Head of caudate nucleus (tissue), 42 donors: ENCODE measurements at regions not wholly inside any gene's neighbourhood (a gene's known extent, or its start where the extent isn't known, plus 50 kb on each side); places are given as distances from the start of the nearest gene placed in this dataset.
"Not testable (repeated sequence)": the region's sequence is repeated elsewhere in the genome, so short reads cannot be mapped to it uniquely, and the experiment has no call there.

ENCODE experiments used
- DNase-seq, 42 donors: peaks; one replicate each; pipeline versions ENCODE4 v3.0.0 to v3.0.0-alpha.2; 2020 to 2021; ENCODE audit warnings: mixed read lengths in 7 of 42
- intact Hi-C: fragments of 100-400 bp; cut with DNase I; formaldehyde crosslinking; loops from one replicate; pipeline ENCODE4 v1.15.0; 2022

DNA sequence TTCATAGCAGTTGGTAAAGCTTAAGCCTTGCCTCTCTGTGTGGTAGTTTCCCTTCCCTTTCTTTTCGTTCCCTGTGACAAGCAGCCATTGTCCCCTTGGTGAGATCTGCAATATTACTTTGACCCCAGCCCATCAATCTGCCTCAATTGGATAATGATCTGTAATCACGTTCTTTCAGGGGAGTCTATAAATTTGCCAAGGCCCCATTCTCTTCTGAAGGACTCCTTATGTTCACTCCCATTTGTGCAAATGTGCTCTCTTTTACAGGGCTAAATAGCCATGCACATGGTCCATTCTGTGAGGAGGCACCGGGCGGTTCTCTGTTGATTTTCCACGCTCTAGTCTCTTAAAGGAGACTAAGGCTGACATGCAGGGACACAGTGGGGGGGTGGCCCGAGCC lies 660.4 kb upstream of the SLC35B3 start:
- intact Hi-C loops: no loop called here
- DNase-seq: no peak

DNA sequence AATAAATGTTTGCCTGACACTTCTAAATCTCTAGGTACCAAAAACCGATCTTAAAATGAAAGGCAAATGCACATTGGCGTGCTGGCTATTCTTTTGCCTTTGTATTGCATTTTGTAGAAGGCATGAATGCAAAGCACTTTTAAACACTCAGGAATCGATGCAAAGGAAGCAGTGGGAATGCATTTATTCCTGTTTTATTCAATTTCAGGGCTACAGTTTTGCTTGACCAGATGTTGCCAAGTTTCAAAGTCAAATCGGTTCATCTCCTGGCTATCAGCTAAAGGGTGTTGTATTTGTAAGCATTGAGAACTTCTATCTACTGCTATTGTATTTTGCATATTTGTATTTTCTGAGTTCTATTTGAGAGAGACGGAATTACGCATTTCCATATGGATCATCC lies 659.8 kb upstream of the SLC35B3 start:
- intact Hi-C loops: no loop called here
- no peak for DNase-seq

DNA sequence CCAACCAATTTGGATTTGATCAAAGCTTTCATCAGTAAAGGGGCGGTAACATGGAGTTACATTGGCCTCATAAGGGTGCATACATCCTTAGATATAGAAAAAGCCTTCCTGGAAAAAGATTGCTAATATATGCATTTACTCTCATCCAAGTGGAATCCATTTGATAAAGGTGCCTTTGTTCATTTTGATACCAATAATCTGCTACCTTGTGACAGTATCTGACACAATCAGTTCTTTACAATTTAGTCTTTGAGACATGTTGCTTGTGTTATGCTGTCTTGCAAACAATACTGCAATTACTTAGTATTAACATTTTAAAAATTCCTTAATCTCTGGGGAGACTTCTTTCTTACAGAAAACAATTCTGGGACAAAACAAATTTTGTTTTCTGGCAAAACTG lies 654.4 kb upstream of the SLC35B3 start:
- DNase-seq: no peak
- intact Hi-C loops: no loop called here

DNA sequence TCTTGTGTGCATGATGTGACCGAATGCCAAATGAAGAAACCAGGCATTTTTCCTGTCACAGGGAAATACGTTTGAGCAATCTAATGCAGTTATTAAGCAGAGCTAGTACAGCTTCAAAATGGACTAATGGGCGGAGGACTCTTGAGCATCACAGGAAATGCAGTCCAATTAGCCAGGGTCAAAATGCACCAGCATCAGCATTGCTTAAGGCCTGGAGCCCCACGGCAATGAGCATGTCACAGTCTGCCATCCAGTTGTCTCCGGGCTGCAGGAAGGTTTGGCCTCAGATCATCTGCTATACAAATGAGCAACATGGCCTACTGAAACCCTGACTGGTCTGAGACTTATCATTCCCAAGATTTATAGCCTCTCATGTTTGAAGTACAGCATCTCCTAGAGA lies 652.1 kb upstream of the SLC35B3 start:
- intact Hi-C loops: no loop called here
- DNase-seq: no peak

DNA sequence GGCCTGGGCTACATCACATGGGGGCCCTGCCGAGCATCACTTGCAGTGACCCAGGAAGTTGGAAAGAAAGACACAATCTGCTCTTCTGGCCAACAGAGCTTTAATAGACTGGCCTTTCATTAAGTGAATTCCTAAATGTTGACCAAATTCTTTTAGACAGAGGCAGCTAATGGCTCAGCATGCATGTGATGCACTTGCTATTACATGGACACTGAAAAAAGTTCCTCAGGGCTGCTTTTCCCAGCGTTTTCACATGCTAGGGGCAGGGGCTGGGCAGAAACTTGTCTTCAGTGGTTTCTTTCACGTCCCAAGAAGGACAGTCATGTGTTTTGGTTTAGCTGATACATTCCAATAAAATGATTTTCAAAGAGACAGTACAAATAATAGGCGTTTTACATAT lies 651.0 kb upstream of the SLC35B3 start:
- intact Hi-C loops: no loop called here
- no peak for DNase-seq

DNA sequence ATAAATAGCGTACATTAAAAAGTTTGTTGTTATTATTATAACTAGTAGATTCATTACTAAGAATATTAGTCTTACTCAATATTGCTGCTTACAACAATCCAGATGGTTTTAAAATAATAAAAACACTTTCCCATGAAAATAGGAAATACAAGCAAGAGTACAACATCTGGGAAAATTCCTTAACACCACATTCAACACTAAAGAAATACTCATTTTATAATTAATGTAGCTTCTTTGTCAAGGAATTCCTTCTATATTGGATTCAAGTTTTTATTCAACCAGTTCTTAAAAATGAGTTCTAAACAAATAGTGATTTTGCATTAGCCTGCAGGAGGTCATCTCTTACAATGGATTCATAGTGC lies 650.3 kb upstream of the SLC35B3 start:
- intact Hi-C loops: no loop called here
- DNase-seq: no peak

DNA sequence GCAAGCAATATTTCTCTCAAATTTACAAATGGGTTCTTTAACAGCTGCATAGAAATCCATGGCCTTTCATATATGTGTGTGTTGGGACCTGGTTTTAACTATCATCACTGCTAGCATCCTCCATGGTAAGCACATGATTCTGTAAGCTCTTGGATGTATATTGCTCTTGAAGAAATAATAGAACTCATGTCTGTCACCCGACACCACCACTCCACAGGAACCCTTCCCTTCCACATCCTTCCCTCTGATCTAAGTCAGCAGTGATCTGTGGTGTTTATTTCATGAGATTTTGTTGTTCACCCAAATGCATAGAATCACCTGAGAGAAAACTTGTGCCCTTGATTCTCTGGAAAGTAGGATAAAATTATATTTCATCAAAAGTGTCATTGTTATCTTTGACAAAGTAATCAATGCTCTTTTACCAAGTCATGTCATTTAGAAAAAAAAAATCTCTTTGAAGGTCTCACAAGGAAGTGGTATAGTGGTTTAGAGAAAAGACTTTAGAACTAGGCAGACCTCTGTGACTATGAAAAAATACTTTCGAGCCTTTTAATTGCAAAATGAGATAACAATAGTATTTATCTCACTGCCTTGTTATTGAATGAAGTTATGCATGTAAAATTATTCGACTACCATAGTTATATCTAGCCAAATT lies 649.8 kb upstream of the SLC35B3 start:
- intact Hi-C loops: no loop called here
- no peak for DNase-seq

DNA sequence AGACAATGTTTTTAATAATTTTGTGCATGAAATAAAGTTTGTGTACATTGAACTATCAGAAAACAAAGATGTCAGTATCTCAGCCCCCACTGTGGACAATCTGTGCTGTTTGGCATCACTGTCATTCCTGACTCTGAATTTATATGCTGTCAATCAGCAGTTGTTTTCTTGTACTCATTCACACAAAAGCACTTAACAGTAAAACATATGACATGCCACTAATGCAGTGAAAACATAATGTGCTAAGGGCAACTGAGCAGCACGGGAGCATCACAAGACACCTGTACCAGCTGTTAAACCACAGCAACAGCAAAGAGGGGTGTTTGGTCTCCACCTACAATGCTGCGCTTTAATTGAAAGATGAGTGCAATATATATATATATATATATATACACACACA lies 647.8 kb upstream of the SLC35B3 start:
- DNase-seq: no peak
- intact Hi-C loops: no loop called here

DNA sequence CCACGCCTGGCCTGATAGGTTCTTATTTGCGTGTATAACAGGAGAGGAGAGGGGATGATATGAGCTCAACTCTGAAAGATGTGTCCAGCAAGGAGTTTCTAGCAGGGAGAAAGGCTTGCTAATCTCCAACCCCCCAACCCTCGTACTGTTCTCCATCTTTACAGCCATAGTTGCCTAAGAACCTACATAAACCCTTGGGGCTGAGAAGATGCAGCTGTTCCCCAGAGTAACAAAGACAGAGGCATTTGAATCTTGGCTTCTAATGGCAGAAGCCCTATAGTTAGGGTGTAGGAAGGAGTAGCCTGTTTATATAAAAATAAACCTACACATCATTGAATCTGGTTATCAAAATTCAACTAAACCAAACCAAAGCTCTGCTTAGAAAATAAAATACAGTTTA lies 631.4 kb upstream of the SLC35B3 start:
- intact Hi-C loops: no loop called here
- no peak for DNase-seq

DNA sequence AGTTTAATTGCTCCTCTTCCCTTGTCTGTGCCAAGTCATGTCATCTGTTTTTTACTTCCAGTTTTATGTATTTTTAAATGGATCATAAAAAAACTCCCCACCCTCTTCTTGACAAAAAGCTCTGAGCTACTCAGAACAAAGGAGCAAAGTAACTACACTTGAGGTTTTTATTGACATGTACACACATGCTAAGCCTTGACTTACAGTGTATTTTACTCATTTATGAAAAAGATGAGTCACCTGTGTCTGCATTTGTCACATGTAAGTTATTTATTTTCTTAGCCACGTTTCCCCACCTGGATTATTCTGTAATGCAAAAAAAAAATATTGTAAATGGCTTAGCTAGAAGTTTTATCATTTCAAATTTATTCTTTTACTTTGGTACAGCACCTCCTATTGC lies 628.8 kb upstream of the SLC35B3 start:
- DNase-seq: no peak
- intact Hi-C loops: no loop called here

DNA sequence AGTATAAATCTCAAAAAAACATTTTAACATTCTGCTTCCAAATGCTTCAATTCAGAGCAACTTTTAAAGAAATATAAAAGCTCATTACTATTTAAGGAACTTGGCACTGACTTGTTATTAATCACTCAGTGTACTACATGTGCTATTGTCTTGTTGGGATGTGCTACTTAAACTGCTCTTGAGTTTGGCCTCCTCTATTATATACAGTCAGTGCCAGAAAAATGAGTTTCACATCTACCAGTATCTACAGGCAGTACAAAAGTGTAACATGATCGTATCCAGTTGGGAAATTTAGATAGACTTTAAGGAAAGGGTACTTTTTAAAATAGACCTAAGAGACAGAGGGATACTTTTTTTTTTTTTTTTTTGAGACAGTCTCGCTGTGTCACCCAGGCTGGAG lies 627.3 kb upstream of the SLC35B3 start:
- DNase-seq: no peak
- intact Hi-C loops: no loop called here

DNA sequence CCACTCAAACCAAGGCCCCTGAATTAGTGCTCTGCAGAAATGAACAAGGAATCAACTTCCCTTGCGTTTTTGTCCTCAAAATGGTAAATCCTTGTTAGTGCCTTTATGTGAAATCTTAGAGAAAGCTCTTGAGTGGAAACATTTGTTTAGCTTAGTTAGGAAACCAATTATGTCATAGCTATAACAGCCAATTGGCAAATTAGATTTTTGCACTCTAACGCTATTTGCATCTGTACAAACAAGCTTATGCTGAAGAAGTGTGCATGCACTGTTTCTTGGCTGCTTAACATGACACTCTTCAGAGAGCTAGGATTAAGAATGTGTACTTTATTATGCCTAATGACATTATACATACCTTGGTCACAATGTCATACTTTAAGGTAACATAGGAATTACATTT lies 622.6 kb upstream of the SLC35B3 start:
- intact Hi-C loops: no loop called here
- no peak for DNase-seq

DNA sequence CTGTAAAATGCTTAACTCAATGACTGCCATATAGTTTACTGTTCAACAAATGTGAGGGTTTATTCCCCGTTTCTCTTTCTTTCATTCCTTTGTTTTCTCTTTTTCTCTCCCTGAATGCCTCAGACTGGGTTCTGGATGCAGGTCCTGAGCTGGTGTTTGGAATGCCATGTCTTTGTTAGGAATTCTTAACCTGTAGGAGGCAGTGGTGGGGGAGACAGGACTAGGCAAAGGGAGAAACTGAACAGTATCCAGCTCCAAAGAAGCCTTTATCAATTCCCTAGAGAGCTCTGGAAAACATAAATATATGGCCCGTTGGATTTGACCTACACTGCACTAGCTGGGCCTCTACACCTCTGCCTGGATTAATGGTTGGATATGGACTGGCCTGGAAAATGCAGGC lies 621.2 kb upstream of the SLC35B3 start:
- intact Hi-C loops: no loop called here
- DNase-seq: no peak

DNA sequence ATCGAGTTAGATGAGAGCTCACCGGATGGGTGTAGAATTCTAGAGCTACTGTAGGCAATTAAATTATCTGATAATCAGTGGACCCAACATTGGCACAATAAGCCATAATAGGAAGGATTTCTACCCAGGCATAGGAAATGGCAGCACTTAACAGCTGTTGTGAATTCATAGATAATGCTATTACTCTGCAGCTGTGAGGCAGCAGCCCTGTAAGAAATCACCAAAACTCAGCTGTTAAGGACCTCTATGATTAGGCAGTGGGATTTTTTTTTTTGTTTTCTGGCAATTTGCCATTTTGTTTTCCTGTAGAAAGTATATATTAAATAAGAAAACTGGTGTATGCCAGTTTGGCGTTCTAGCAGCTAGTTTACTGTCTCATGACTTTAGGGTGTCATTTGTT lies 609.1 kb upstream of the SLC35B3 start:
- no peak for DNase-seq
- intact Hi-C loops: no loop called here

DNA sequence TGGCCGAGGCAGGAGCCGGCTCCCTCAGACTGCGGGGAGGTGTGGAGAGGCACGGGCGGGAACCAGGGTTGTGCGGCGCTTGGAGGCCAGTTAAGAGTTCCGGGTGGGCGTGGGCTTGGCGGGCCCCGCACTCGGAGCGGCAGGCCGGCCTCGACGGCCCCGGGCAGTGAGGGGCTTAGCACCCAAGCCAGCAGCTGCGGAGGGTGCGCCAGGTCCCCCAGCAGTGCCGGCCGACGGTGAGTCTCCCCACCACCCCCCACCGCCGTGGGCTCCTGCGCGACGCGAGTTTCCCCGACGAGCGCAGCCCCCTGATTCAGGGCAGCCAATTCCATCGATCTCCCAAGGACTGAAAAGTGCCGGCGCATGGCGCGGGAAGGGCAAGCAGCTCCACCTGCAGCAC lies 605.4 kb upstream of the SLC35B3 start:
- DNase-seq: no peak
- intact Hi-C loops: no loop called here

DNA sequence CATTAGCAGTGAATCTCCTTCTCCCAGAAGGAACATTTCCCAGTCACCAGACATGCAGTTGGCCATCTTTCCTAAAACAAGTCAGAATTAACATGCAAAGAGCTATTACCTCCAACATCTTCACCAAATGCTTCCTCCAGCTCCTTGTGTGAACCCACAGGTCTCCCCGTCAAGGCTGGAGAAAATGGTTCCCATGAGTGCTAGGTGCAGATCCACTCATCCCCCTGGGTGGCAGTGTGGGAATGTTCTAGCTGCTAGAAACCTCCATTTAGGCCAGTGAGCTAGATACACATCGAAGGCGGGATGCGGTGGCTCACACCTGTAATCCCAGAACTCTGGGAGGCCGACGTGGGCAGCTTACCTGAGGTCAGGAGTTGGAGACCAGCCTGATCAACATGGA lies 603.9 kb upstream of the SLC35B3 start:
- no peak for DNase-seq

DNA sequence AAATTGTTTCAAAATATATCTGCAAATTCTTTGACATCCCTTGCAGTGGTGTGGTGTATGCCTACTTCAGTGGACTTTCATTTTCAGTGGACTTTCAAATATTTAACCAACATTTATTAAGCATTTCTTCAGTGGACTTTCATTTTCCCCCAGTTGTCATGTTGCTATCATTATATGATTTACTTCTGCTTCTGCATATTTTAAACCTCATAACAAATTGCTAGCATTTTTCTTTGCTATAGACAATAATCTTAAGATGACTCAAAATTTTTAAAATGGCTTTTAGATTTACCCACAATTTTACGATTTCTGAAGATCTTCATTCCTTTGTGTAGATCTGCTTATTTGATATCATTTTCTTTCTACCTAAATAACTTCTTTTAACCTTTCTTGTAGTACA lies 592.7 kb upstream of the SLC35B3 start:
- intact Hi-C loops: no loop called here
- DNase-seq: no peak

More for the DNA sequence above, 603.9 kb upstream of the SLC35B3 start:
- intact Hi-C loops: no loop called here

DNA sequence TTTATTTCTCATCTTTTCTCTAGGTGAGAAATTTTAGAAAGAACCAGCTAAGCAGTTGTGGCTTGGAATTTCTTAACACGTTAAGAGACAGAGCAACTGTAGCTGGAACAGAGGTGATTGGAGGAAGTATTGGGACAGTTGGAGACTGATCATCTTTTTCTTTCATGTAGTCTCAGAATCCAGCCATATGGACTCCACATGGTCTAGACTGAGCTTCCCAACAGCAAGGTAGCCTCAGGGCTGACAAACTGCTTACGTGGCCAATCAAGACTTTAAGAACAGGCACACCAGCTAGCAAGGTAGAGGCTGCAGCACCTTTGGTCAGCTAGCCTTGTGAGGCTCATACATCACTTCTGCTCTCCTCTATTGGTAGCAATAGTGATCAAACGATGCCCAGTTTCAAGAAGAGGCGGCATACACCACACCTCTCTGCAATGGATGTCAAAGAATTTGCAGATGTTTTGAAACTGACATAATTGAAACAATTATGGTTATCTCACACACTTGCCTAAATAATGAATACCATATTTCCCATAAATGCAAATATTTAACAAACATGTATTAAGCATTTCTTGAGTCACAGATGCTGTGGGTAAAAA lies 590.5 kb upstream of the SLC35B3 start:
- no peak for DNase-seq
- intact Hi-C loops: no loop called here

DNA sequence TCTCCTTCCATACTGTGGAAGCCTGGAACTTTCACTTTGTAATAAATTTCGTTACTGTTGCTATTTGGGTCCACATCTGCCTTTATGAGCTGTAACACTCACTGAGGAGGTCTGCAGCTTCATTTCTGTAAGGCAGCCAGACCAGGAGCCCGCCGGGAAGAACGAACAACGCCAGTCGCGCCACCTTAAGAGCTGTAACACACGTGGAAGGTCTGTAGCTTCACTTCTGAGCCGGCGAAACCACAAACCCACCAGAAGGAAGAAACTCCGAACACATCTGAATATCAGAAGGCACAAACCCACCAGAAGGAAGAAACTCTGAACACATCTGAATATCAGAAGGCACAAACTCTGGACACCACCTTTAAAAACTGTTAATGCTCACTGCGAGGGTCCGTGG lies 589.9 kb upstream of the SLC35B3 start:
- DNase-seq: no peak
- intact Hi-C loops: no loop called here

DNA sequence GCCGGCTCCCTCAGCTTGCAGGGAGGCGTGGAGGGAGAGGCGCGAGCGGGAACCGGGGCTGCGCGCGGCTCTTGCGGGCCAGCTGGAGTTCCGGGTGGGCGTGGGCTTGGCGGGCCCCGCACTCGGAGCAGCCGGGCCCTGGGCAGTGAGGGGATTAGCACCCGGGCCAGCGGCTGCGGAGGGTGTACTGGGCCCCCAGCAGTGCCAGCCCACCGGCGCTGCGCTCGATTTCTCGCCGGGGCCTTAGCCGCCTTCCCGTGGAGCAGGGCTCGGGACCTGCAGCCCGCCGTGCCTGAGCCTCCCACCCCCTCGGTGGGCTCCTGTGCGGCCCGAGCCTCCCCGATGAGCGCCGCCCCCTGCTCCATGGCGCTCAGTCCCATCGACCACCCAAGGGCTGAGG lies 588.9 kb upstream of the SLC35B3 start:
- DNase-seq, intact Hi-C loops: not testable (repeated sequence)

DNA sequence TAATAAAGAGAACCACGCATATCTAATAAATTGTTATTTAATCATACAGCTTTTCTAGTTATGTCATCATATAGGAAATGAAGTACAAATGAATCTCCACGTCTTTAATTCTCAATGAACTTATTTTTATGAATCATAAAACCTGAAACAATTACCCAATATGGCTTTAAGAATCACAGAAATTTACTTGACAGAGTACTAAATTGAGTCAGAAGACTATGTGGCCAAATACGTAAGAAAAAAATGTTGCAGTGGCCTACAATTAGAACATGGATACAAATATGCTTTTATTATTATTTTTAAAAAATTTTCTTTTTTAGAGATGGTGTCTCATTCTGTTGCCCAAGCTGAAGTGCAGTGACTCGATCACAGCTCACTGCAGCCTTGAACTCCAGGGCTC lies 584.7 kb upstream of the SLC35B3 start:
- no peak for DNase-seq
- intact Hi-C loops: no loop called here

DNA sequence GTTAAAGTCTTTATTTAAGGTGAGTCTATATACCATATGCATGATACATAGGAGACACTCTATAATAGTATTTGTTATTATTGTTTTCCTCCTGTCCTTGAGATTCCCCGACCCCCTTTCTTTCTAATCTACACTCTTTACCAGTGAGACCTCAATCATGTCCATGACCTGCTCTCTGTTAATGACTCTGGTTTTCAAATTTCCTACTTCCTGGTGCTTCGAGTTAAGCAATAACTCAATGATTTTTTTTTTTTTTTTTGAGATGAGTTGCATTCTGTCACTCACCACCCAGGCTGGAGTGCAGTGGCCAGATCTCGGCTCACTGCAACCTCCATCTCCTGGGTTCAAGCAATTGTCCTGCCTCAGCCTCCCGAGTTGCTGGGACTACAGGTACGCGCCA lies 574.6 kb upstream of the SLC35B3 start:
- DNase-seq: no peak
- intact Hi-C loops: no loop called here
